ENCODE measurements at regions not wholly inside any gene's neighbourhood (a gene's known extent, or its start where the extent isn't known, plus 50 kb on each side); places are given as distances from the start of the nearest gene placed in this dataset.

DNA sequence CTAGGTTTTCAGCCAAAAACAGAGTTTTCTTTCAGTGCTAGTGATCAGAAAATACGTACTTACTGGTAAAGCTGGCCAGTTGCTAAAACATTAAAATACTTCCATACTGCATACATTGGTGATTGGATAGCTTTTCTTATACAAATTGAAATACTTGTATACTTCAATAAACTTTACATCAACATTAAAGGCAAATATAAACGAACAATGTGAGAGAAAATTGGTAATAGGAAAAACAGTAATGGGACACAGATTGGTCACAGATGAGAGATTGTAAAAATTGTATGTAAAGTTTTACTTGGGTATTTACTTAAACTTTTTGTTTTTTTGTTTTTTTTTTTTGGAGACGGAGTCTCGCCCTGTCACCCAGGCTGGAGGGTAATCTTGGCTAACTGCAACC, 391.7 kb downstream of the TFEC start:
- TF ChIP-seq, protein P1, sequence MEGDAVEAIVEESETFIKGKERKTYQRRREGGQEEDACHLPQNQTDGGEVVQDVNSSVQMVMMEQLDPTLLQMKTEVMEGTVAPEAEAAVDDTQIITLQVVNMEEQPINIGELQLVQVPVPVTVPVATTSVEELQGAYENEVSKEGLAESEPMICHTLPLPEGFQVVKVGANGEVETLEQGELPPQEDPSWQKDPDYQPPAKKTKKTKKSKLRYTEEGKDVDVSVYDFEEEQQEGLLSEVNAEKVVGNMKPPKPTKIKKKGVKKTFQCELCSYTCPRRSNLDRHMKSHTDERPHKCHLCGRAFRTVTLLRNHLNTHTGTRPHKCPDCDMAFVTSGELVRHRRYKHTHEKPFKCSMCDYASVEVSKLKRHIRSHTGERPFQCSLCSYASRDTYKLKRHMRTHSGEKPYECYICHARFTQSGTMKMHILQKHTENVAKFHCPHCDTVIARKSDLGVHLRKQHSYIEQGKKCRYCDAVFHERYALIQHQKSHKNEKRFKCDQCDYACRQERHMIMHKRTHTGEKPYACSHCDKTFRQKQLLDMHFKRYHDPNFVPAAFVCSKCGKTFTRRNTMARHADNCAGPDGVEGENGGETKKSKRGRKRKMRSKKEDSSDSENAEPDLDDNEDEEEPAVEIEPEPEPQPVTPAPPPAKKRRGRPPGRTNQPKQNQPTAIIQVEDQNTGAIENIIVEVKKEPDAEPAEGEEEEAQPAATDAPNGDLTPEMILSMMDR (IDR thresholded peaks at IDR 0.05; ENCODE audit: insufficient read depth, low read length) = no peak
- no peak for TF ChIP-seq POLR2AphosphoS5 (IDR thresholded peaks at IDR 0.05; ENCODE audit: low read depth)
- TF ChIP-seq, protein P2, sequence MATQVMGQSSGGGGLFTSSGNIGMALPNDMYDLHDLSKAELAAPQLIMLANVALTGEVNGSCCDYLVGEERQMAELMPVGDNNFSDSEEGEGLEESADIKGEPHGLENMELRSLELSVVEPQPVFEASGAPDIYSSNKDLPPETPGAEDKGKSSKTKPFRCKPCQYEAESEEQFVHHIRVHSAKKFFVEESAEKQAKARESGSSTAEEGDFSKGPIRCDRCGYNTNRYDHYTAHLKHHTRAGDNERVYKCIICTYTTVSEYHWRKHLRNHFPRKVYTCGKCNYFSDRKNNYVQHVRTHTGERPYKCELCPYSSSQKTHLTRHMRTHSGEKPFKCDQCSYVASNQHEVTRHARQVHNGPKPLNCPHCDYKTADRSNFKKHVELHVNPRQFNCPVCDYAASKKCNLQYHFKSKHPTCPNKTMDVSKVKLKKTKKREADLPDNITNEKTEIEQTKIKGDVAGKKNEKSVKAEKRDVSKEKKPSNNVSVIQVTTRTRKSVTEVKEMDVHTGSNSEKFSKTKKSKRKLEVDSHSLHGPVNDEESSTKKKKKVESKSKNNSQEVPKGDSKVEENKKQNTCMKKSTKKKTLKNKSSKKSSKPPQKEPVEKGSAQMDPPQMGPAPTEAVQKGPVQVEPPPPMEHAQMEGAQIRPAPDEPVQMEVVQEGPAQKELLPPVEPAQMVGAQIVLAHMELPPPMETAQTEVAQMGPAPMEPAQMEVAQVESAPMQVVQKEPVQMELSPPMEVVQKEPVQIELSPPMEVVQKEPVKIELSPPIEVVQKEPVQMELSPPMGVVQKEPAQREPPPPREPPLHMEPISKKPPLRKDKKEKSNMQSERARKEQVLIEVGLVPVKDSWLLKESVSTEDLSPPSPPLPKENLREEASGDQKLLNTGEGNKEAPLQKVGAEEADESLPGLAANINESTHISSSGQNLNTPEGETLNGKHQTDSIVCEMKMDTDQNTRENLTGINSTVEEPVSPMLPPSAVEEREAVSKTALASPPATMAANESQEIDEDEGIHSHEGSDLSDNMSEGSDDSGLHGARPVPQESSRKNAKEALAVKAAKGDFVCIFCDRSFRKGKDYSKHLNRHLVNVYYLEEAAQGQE (IDR thresholded peaks at IDR 0.05; ENCODE audit: insufficient replicate concordance, low read depth) = no peak

Measured in HL-60 (cell line).